ENCODE measurements at regions not wholly inside any gene's neighbourhood (a gene's known extent, or its start where the extent isn't known, plus 50 kb on each side); places are given as distances from the start of the nearest gene placed in this dataset.

DNA sequence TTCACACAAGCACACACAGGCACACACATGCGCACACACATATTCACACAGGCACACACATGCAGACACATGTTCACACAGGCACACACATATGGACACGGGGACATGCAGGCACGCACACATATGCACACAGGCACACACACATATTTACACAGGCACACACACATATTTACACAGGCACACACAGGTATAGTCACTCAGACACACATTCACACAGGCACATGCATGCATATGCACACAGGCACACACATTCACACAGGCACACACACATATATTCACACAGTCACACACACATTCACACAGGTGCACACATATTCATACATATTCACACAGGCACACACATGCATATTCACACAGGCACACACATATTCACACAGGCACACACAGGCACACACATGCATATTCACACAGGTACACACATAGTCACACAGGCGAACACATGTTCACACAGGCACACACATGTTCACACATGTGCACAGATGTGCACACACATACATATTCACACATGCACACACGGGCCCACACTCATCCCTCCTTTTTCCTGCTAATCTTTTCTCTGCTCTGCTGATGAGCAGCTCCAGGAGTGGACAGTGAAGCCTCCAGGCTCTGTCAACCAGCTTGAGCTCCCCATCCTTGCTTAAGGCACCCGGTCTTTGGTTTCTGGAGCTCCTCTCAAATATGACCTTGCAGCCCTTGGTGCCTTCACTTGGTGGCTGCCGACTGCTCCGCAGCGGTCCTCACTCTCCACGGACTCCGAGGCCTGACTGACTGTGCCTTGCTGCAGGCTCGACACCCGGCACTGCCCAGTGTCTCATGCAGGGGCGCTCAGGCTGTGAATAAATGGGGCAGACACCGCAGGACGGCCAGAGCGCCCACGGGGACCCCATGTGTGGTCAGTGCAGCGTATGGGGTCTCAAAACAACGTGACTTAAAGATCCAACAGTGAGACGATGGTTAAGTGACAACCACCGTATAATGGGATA, 581.2 kb upstream of the MGMT start:
- DNase-seq: no peak

DNA sequence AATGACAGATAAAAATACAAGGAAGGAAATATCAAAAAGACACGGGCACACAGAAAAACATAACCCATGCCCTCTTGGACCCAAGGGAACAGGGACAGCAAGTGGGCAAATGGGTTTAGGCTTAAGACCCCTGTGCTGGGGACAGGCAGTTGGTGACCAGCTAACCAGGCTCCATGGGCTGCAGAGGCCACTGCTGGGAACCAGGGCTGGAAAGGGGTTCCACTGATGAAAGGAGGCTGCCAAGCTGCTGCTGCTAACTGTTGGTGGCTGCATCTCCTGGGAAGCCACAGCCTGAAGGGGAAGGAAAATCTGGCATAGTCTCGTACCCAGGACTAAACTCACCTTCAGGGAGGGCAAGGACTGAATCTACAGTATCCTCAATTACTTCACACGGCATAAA, 579.2 kb upstream of the MGMT start:
- no peak for DNase-seq

DNA sequence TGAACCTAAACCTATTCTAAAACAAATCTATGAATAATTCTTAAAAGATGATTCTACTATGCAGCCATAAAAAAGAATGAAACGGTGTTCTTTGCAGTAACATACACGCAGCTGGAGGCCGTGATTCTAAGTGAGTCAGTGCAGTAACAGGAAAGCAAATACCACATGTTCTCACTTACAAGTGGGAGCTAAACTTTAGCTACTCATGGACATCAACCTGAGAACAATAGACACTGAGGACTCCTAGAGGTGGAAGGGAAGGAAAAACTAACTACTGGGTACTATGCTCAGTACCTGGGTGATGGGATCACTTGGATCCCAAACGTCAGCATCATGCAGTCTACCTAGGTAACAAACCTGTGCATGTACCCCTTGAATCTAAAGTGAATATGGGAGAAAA, 575.0 kb upstream of the MGMT start:
- no peak for DNase-seq

DNA sequence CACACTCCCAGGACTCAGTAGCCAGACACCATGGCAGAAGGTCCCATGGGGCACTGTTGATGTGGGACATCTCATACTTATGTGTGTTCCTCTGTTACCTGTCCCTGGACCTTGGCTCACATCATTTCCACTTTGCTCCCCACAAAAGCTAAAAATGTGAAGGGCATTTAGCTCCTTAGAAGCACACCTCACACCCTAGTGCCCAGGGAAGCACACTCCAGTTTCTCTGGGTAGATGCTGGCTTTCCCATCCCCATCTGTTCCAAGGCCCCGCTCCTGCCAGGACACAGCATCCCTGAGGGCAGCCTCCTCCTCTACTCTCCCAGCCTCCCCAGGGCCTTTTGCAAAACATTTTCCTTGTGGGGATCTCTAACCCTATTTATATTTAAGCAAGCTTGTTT, 572.4 kb upstream of the MGMT start:
- no peak for DNase-seq

DNA sequence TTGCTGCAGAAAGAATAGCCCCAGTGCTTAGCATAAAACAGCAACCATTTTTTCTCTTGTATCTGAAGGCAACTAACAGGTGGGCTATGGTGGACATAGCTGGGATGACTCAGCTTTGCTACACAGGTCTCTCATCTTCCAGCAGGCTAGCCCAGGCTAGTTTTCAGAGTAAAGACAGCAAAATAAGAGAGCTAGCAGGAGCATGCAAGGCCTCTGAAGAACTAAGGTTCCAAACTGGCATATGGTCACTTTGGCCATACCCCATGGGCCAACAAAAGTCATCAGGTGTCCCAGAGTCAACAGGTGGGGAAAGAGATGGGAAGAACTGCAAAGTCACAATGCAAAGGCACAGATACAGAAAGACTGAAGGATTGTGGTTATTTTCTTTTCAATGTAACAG, 571.6 kb upstream of the MGMT start:
- DNase-seq: no peak

DNA sequence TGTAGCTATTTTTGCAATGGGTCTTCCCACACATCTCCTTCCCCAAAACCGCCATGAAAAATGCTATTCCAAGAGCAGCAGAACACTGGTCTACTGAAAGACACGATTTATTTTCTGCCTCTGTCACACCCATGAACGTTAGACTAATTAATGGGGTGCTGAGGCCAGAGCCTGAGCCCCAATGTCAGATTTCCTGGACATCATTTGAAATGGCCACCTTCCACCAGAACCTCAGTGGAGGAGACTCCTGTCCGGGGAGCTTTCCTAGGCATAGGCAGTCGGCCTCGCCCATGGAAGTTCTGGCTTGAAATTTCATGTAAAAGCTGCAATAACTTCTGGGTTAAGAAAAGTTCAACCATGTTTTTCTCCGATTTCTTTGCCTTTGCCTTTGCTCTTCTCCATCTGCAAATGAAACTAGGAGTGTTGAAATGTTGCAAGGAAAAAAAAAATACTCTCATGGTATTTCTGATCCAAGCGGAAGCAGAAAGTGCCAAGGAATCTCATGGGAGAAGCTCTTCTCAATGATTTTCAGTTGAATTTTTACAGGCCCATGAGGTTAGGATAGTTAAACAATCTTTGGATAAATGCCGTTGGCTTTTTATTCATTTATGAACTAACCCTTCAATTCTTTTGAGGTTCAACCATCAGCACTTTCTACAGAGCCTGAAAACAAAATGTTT, 570.8 kb upstream of the MGMT start:
- DNase-seq: no peak

DNA sequence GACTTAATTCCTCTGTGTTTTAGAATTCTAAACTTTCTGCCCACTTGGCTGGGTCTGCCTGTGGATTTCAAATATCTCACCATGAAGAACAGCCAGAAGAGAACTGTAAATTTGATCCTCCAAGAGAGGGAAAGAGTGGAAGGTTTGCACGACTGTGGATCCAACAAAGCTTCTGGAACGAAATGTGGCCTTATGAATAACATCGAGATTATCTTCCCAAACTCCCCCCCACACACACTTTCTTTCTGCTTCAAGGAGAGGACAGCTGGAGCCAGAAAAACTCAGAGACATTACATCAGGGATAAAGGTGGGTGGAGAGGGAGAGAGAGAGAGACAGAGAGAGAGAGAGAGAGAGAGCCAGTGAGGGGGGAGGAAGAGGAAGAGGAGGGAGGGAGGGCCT, 570.1 kb upstream of the MGMT start:
- no peak for DNase-seq

DNA sequence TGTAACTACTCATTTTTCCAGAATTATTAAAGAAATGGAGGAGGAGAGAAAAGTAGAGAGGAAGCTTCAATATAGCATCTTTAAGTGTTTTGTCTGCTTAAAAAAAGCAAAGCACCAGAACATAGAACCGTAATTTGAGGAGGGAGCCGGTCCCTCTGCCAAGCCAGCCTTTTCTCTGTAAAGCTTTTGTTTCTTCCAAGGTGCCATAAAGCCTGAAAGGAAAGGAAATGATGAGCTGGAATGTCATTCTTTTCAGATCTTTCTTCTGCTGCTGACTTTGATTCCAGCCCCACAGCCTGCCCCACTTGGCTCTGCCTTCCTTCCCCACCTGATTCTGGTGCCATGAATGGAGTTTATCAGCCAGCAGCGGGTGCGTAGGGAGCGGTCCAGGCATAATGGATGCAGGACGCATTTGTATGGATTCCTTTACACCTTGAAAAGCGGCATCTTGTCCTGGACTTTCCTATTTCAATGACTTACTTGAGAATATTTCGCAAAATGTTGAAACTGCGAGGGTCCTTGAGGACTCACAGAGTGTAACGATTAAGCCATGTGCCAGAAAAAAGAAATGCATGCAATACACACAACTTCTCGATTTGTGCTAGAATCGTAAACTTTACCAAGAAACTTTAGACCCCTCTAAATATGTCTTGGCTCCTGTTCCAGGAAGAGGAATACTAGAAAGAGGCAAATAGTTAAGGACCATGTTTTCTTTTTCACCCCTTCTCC, 569.5 kb upstream of the MGMT start:
- DNase-seq: no peak

DNA sequence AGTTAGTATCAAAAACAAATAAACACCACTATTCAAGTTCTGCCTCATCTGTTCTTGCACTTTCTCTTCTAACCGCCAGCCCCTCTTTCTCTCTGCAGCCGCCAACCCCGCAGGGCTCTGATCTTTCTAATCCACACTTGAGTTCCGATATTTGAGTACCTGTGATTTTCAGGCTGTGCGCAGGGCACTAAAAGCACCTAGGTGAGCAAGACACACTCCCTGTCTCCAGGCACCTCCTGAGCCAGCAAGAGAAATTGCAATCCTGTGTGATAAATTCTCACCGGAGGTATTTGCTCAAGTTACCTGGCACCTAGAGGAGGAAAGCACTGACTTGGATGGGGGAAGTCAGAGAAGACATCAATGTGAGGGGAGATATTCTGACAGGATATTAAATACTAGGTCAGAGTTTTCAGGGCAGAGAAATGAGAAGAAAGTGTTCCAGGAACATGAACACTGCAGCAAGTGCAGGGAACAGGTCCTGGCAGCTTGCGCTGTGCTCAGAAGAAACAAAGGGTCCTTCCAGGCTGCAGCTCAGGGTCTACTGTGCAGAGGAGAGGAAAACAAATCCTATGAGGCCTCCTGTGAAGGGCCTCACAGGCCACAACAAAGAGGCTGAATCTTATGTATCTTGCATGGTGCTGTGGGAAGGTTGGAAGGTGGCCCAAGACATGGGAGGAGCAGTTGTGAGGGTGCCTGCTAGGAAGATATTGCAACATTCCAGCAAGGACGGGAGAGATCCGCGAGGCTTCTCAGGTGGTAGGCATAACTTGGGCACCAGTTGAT, 568.7 kb upstream of the MGMT start:
- DNase-seq: no peak

DNA sequence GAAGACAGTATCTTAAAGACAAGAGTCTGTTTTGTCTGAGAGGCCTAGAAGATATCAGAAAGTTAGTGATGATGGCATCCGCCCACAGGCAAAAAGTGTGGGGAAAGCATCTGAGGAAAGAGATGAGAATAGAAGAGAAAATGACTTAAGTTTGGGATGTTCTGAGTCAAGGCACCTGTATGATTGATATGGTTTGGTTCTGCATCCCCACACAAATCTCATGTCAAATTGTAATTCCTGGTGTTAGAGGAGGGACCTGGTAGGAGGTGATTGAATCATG, 568.2 kb upstream of the MGMT start:
- DNase-seq: no peak

DNA sequence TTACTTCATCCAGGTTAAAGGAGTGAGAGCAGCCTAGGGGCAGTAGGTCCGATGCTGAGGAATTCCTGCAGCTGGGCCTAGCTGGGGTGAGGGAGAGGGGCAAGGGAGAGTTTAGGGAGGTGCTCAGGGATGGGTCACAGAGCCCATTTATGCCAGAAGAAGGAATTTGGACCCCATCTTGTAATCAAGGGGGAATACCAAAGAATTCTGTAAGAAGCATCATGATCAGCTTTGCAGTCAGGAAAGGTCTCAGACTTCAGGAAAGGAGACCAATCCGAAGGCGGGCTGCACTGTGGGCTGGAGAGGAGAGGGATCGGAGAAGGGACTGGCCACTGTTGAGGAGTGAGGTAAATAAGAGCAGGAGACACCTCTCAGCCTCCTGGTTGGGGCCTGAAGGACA, 566.6 kb upstream of the MGMT start:
- no peak for DNase-seq

DNA sequence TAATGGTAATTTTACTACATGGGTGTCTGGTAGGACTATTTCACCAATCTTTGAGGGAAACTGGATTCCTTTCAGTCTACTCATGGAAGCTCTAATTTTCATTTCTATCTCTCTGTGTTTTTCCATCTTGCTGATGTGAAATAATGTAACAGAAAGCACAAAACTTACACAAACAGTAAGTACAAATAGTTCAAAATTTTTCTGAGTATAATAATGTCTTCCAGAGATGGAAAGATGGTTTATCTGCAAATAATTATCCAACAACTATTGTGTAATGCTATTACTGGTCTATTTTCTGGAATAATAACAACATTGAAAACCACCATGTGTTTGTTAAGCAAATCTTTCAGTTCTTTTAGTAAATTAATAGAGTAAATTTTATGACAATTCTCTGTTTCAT, 565.8 kb upstream of the MGMT start:
- no peak for DNase-seq

DNA sequence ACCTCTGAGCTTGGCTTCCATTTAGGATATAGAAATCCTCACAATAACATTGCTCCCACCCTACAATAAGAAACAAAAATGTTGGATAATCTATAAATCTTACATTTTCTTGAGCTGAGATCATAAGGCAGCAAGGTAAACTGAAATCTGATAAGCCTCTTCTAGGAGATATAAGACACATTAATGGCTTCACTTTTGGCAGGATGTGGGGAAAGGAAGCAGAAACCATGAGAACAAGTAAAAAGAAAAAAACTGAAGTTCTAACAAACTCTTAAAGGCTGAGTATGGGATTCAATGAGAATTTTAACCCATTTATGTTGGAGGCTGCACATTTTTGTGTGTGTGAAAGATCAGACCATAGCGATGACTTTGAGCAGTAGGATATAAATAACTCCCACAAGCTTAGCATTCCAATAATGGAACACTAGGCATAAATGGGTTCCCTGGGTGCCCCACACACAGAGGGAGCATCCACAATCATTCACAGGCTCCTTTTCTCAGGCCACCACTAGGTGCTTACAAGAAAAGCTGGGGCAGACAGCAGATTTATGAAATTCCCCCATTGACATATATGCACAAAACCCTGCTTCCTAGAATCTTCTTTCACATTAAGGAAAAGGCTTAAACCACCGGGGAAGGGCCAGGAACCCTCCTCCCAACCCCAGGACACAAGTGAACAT, 564.9 kb upstream of the MGMT start:
- no peak for DNase-seq

DNA sequence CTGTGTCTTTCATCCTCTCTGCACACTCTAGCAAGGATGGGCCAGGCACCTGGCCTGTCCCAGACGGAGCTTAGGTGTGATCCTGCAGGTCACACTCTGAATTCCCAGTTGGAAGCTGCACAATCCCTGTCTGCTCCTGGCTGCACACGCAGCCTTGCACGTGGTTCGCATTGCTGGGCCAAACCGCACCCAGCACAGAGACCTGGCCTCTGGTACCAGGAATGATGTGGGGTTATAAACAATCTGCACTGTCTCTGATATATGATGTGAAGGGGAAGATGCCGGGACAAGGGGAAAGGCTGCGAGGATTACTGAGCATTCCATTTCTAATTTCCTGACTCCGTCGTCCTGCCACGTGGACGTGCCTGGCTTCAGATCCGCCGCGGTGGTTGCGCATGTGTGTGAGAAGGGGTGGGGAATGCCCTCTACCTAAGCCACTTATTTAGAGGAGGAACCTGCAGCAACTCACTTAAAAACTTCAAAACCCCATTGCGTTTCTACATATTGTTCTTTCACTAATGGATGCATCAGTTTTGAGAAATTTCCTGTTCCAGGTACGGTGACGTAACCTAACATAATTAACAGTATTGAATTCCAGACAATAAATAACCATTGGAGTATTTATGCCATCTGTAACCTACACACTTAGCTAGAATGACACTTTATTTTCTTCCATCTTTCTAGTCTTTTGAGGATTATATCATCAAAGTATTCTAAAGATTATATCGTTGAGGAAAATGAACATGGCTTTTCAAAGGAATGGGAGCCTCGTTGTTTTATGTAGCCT, 559.7 kb upstream of the MGMT start:
- no peak for DNase-seq

DNA sequence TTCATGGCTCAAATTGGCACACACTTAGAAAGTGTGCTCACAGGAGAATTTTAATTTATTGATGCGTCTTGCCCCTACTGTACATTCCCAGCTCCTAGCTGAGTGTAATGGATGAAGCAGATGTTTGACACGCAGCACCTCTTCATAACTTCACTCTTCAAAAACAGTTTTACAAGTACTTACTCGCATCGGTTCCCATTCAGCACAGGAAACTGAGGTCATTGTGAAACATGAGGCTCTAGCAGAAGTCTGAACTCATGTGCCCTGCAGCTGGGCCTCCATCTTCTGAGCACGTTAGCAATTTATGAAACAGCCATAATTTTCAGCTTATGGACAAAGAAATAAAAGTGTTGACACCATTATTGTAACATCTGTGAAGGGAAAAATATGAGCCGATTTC, 558.9 kb upstream of the MGMT start:
- no peak for DNase-seq

DNA sequence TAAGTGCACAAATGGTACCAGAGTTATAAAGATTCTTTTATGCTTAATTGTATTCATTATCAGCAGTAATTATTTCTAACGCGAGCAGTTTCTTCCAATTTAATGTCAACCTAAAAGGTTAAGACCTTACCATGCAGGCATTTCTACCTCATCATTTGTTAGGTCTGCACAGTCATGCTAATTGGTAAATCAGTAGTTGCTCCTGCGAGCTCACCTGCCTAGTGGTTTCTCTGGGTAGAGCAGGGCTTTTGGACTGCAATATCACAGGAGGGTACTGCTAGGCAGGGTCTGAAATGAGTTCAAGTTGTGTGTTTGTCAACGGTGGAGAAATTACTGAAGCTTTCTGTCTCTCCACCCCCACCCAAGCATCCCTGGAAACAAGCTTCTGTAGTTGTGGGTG, 558.5 kb upstream of the MGMT start:
- DNase-seq: no peak

DNA sequence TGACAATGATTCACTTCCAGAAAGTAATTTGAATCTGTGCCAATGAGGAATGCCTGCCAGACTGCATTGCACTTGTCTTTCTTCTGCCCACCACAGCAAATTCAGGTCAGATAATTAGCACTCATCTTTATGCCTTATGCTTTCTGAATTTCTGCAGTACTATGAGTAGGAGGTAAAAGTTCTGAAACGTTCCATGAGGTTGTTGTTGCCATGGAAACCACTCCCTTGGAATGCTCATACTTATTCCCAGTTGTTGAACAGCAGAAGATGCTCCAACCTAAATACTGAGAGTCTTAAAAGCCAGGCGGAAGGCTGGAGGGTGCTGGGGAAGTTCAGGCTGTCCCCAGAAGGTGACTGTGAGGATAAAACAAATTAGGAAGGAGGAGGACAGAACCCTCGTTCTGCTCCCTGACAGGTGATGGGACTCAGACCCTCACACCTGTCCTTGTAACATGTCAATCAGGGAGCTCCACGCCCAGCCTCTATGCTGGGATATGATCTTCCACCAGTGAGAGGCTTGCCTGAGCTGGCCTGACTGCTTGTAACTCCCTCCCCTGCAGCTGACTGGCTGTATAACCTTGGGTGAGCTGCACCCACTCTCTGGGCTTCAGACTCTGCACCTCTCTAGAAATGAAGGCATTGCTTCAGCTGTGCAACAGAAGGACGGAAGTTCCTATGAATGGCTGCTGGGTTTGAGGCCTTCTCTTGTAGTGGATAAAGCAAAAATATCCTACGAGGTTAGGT, 554.3 kb upstream of the MGMT start:
- DNase-seq: no peak

DNA sequence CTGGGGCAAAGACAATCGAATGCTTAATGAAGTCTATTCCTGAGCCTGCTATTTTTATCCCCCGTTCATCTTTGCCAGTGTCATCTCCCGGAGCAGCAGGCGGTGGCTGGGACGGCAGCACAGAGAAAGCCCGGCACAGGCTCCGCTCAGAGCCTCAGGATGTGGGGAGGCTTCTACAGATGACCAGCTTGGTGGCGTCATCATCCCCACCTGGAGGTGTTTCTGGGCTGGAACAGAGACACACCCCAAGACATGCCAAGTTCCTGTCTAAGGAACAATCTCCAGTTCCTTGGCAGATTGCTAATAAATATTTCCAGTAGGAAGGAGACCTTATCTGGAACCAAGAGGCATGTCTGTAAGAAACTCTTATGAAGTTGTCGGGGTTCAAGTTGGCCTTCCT, 552.4 kb upstream of the MGMT start:
- no peak for DNase-seq

DNA sequence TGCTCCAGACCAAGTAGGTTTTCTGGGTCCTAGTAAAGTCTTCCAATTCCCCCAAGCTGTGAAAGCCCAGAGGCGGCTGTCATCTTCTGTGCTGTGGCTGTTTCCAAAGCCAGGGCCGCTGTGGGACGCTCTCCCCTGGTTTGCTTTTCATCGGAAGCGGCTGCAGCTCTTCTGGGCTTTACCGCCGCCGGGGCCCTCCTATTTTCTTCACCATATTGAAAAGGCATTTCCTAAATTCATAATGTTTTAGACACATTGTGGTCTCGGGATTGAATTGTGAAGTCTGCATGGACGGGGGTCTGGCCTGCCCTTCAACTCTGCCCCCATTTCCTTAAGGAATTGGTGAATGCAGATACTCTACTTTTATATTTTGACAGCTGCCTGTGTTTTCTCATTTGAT, 551.4 kb upstream of the MGMT start:
- no peak for DNase-seq

DNA sequence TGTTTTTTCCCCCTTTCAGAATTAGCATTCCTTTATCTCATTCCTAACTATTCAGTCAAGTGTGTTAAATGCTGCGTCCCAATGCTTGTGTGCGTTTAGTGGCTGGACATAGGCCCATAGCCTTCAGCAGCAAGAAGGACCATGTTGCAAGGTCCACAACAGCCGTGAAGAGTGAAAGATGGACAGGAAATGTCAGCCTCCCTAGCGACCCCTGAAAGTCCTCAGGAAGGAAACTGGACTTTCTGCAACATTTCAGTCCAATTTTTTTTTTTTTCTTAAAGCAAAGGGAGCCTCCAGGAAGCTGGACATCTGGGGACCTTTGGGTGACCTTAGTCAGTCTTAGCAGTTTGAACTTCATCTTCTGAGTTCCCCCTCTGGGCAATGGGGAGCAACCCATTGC, 550.7 kb upstream of the MGMT start:
- no peak for DNase-seq

DNA sequence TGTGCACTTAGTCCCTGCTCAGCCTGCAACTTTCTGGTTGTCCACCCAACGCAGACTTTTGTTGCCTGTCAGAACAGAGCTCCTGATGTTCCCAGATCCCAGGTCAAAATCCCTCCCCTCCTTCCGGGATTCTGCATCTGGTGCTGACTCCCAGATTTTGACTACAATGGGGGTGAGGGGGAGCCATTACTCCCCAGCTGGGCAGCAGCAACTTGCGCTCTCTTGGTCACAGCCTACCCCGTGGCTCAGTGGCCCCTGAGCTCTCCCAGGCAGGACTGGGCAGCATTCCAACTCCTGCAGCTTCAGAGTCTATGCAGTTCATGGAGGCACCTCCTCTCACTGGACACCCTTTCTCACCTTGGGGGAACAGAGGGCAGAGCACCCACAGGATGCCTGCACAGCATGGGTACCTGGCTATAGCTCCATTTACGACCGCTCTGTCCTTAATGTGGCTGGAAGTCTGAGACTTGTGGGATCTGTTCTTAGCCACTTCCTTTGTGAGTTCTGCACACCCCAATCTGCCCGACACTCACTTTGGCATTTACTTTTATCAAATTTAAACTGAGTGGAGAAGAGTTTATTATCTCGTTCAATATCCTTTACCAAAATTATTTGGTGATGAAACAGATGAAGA, 545.5 kb upstream of the MGMT start:
- DNase-seq: no peak
